Smooth muscle cell (in vitro differentiated cells): ENCODE measurements at regions not wholly inside any gene's neighbourhood (a gene's known extent, or its start where the extent isn't known, plus 50 kb on each side); places are given as distances from the start of the nearest gene placed in this dataset.
"Not testable (repeated sequence)": the region's sequence is repeated elsewhere in the genome, so short reads cannot be mapped to it uniquely, and the experiment has no call there.

Experiments
- DNase-seq: peaks from one replicate; lab custom pipeline; 2025; ENCODE audit not compliant: unreplicated experiment; lab: John Stamatoyannopoulos, UW
- H2AFZ ChIP-seq: fragments of 200-600 bp; sonication (generic); 2 replicates; pipeline ENCODE4 v1.6.0; 2016; ENCODE audit warnings: antibody characterized with exemption, low read depth, mild to moderate bottlenecking
- H3F3A ChIP-seq: fragments of 200-600 bp; sonication (generic); 2 replicates; pipeline ENCODE4 v1.6.0; 2017; ENCODE audit warnings: antibody characterized with exemption, low read depth
- H3K27ac ChIP-seq: fragments of 200-600 bp; sonication (generic); 2 replicates; pipeline ENCODE4 v1.5.1; 2016; ENCODE audit warnings: low read depth, mild to moderate bottlenecking
- H3K27me3 ChIP-seq: fragments of 200-600 bp; sonication (generic); 2 replicates; pipeline ENCODE4 v1.6.1; 2016; ENCODE audit warnings: low read depth, mild to moderate bottlenecking
- H3K36me3 ChIP-seq: fragments of 200-600 bp; sonication (generic); 2 replicates; pipeline ENCODE4 v1.5.1; 2016; ENCODE audit warnings: low read depth
- H3K4me1 ChIP-seq: fragments of 200-600 bp; sonication (generic); 2 replicates; pipeline ENCODE4 v1.5.1; 2016; ENCODE audit warnings: low read depth
- H3K4me2 ChIP-seq: fragments of 200-600 bp; sonication (generic); 2 replicates; pipeline ENCODE4 v1.6.0; 2016; ENCODE audit warnings: mild to moderate bottlenecking
- H3K4me3 ChIP-seq: fragments of 200-600 bp; sonication (generic); 2 replicates; pipeline ENCODE4 v1.5.1; 2016; ENCODE audit warnings: mild to moderate bottlenecking
- H3K79me2 ChIP-seq: fragments of 200-600 bp; sonication (generic); 2 replicates; pipeline ENCODE4 v1.6.0; 2016; ENCODE audit warnings: low read depth, mild to moderate bottlenecking
- H3K9ac ChIP-seq: fragments of 200-600 bp; sonication (generic); 2 replicates; pipeline ENCODE4 v1.6.0; 2016; ENCODE audit warnings: low read depth
- H3K9me3 ChIP-seq: fragments of 200-600 bp; sonication (generic); replicated peaks from 2 replicates; pipeline ENCODE4 v1.5.1; 2016; ENCODE audit warnings: low read depth
- H4K20me1 ChIP-seq: fragments of 200-600 bp; sonication (generic); 2 replicates; pipeline ENCODE4 v1.6.0; 2016; ENCODE audit warnings: low read depth
- WGBS: methylation state at CpG from one replicate; pipeline ENCODE4 v1.1.7; 2016; ENCODE audit warnings: low lambda C conversion rate; 5-methylcytosine and 5-hydroxymethylcytosine counted together
- TF ChIP-seq, protein P1 (sequence below): fragments of 200-600 bp; sonication (generic); IDR thresholded peaks from 2 replicates; pipeline ENCODE4 v1.5.1; 2017; ENCODE audit warnings: borderline replicate concordance, mild to moderate bottlenecking, antibody characterized with exemption; ENCODE audit not compliant: insufficient read depth, poor library complexity, severe bottlenecking

DNA sequence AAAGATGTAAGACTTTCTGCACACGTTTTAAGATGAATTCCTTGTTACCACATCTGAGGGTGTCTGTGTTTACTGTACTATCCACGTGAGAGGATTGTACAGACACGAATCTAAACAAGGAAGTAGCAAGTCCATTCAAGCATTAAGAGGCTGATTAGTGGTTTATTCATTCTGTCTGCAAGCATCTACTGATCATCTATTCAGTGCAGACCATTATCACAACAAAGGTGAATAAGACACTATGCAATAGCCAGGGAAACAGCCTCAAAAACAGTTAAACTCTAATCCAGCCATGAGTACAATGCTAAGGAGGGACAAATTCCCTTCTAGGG is 111.6 kb upstream of the PZP start:
- no peaks in the 10 kb centered on the region for H3F3A ChIP-seq
- 29% methylated on average over 3 of the region's 3 CpGs for WGBS

DNA sequence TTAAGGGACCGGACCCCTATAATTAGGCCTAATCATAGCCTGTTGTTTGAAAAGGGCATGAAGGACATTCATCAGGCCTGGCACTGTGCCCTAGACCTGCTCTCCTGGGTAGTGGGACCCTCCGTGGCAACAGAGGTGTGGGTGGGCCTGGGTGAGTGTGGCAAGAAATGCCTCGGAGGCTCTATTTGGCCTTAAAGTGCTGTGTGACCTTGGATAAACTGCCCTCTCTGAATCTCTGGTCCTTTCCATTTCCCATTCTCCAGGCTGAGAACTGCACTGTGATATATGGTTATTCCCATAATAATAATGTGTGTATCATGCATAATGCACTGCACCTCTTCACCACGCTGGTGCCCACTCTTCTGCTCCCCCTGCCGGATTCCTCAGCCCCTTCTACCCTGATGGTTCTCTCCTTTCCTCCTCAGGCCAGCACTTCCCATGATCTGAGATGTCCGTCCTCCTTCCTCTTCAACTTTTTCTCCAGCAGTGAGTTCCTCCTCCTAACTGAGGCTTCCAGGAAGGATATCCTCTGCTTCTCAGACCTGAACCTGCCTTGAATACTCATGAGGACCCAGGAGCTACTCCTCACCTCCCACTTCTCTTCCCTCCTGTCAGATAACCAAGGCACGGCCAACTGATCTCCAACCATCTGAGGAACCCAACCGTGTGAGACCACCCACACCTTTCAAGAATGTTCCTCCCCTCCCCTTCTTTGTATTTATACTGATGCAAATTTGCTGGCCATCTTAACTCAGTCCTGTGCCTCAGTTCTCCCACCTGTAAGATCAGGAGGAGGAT is 111.0 kb upstream of the PZP start:
- H3K4me2 ChIP-seq, result no peak overlapping the region
- H3K27me3 ChIP-seq, result no peaks in the 10 kb centered on the region
- DNase-seq, result no peak
- H3K79me2 ChIP-seq, result no peaks in the 10 kb centered on the region
- H3K36me3 ChIP-seq, result no peaks in the 10 kb centered on the region
- no peaks in the 10 kb centered on the region for H3K9me3 ChIP-seq
- no peak overlapping the region for H3K9ac ChIP-seq
- H3K27ac ChIP-seq, result no peak overlapping the region
- 89% methylated on average over 8 of the region's 8 CpGs for WGBS
- TF ChIP-seq, protein P1, sequence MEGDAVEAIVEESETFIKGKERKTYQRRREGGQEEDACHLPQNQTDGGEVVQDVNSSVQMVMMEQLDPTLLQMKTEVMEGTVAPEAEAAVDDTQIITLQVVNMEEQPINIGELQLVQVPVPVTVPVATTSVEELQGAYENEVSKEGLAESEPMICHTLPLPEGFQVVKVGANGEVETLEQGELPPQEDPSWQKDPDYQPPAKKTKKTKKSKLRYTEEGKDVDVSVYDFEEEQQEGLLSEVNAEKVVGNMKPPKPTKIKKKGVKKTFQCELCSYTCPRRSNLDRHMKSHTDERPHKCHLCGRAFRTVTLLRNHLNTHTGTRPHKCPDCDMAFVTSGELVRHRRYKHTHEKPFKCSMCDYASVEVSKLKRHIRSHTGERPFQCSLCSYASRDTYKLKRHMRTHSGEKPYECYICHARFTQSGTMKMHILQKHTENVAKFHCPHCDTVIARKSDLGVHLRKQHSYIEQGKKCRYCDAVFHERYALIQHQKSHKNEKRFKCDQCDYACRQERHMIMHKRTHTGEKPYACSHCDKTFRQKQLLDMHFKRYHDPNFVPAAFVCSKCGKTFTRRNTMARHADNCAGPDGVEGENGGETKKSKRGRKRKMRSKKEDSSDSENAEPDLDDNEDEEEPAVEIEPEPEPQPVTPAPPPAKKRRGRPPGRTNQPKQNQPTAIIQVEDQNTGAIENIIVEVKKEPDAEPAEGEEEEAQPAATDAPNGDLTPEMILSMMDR, result no peak
- H3F3A ChIP-seq, result no peaks in the 10 kb centered on the region
- no peaks in the 10 kb centered on the region for H4K20me1 ChIP-seq
- peaks cover 6% of the 10 kb centered on the region for H3K4me1 ChIP-seq
- H2AFZ ChIP-seq, result no peak overlapping the region
- no peak overlapping the region for H3K4me3 ChIP-seq

More for the DNA sequence above, 111.6 kb upstream of the PZP start:
- Histone ChIP-seq H3K9me3 (no peaks in the 10 kb centered on the region), H3K27ac (no peak overlapping the region), H3K9ac (no peak overlapping the region), H3K4me1 (peaks cover 6% of the 10 kb centered on the region), H3K36me3 (no peaks in the 10 kb centered on the region), H3K4me3 (no peak overlapping the region), H2AFZ (no peak overlapping the region), H3K27me3 (no peaks in the 10 kb centered on the region), H3K4me2 (no peak overlapping the region), H4K20me1 (no peaks in the 10 kb centered on the region), H3K79me2 (no peaks in the 10 kb centered on the region)
- TF ChIP-seq, protein P1, result no peak
- DNase-seq, result no peak

DNA sequence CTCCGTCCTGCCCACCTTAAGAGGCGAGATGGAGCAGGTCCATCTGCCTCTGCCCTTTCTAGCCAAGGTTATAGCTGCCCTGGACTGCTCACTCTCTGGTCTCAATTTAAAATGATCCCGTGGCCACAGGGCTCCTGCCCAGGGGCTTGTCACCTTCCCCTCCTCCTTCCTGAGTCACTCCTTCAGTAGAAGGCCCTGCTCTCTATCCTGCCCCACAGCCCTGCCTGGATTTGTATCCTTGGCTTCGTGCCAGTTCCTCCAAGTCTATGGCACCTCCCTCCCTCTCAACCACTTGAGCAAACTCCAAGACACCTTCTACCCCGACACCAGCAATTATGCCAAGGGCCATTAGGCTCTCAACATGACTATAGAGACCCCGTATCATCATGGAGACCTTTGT is 105.3 kb upstream of the PZP start:
- H3K9me3 ChIP-seq, H3K27me3 ChIP-seq, H3K4me1 ChIP-seq, H2AFZ ChIP-seq, H3K4me2 ChIP-seq, H3K36me3 ChIP-seq, H3K4me3 ChIP-seq, H3K9ac ChIP-seq, H3K79me2 ChIP-seq, H3F3A ChIP-seq, H4K20me1 ChIP-seq, DNase-seq, H3K27ac ChIP-seq: not testable (repeated sequence)
- WGBS, result 83% methylated on average over 6 of the region's 6 CpGs

DNA sequence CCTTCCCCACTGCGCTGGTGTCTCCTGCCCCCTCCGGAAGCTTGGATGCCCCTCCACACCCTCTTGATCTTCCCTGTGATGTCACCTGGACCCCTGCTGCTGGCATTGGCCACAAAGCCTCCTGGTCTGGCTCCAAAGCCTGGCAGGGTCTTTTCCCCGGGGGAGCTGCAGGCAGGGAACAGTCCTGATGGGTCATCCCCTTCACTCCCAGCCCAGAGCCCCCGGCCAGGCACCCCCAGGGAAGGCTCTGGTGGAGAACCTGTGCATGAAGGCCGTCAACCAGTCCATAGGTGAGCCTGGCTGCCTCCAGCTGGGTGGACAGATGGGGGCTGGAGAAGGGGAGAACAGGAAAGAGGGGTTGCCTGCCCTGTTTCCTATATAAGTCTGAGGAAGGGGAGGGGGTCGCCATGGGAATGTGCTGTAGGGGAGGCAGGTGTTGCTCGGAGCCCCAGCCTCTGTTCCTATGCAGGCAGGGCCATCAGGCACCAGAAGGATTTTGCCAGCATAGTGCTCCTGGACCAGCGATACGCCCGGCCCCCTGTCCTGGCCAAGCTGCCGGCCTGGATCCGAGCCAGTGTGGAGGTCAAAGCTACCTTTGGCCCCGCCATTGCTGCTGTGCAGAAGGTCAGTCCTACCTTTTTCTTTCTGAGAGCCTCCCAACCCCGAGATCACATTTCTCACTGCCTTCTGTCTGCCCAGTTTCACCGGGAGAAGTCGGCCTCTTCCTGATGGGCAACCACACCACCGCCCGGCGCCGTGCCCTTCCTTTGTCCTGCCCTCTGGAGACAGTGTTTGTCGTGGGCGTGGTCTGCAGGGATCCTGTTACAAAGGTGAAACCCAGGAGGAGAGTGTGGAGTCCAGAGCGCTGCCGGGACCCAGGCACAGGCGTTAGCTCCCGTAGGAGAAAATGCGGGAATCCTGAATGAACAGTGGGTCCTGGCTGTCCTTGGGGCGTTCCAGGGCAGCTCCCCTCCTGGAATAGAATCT is 104.5 kb upstream of the PZP start:
- DNase-seq, H3K36me3 ChIP-seq: not testable (repeated sequence)

DNA sequence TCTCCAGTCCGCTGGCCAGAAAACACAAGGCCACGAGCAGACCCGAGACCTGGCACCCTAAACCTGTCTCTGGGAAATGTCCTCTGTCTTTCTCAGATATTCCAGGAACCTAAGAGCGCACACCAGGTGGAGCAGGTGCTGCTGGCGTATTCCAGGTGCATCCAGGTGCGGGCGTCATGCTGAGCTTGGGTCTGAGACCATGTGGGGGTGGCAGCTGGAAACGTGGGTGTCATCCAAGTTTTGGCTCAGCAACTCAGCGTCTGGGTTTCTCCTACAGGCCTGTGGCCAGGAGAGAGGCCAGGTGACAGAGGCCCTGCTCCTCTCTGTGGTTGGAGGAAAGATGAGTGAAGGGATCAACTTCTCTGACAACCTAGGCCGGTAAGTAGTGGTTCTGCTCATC is 103.3 kb upstream of the PZP start:
- not testable (repeated sequence) for H2AFZ ChIP-seq, H3K27me3 ChIP-seq, H3K36me3 ChIP-seq, H4K20me1 ChIP-seq, H3K9ac ChIP-seq, H3K4me2 ChIP-seq, DNase-seq, H3K4me3 ChIP-seq, H3F3A ChIP-seq, H3K79me2 ChIP-seq, H3K27ac ChIP-seq, H3K4me1 ChIP-seq, H3K9me3 ChIP-seq
- 93% methylated on average over 10 of the region's 10 CpGs for WGBS

More for the DNA sequence above, 104.5 kb upstream of the PZP start:
- not testable (repeated sequence) for H3K27ac ChIP-seq, H3K4me3 ChIP-seq, H2AFZ ChIP-seq, H3K9ac ChIP-seq, H3K4me1 ChIP-seq, H3K27me3 ChIP-seq, H3K4me2 ChIP-seq, H3K9me3 ChIP-seq, H3F3A ChIP-seq, H4K20me1 ChIP-seq, H3K79me2 ChIP-seq
- 98% methylated on average over 14 of the region's 28 CpGs for WGBS

DNA sequence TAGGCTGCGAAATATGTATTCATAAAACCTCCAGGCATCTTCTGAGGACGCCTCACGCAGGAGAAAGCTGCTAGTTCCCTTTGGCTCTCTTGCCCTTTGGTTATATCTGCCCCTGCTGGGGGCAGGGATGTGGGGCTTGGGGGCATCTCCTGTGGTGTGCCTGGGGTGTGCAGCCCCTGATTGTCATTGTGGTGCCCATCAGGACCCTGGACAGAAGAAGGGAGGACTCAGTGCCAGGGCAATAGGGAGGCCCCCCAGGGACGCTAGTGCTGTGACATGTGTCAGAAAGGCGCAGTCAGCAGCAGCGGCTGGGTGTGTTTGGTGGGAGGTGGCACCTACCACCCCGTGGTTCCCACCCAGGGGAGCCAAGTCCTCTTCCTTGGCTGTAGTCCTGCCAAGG is 102.5 kb upstream of the PZP start:
- not testable (repeated sequence) for H3K79me2 ChIP-seq, H3K27me3 ChIP-seq, DNase-seq, H2AFZ ChIP-seq, H3K4me1 ChIP-seq, H3K9ac ChIP-seq, H3K27ac ChIP-seq, H3K4me2 ChIP-seq, H3K4me3 ChIP-seq, H3K9me3 ChIP-seq, H3F3A ChIP-seq, H3K36me3 ChIP-seq, H4K20me1 ChIP-seq
- WGBS, result 90% methylated on average over 6 of the region's 7 CpGs
